Embryonic facial prominence (tissue), 1 donor: ENCODE measurements at regions not wholly inside any gene's neighbourhood (a gene's known extent, or its start where the extent isn't known, plus 50 kb on each side); places are given as distances from the start of the nearest gene placed in this dataset.

ENCODE experiments used
- DNase-seq: peaks from one replicate; pipeline ENCODE4 v3.0.0-alpha.2; 2016; ENCODE audit errors: extremely low spot score

DNA sequence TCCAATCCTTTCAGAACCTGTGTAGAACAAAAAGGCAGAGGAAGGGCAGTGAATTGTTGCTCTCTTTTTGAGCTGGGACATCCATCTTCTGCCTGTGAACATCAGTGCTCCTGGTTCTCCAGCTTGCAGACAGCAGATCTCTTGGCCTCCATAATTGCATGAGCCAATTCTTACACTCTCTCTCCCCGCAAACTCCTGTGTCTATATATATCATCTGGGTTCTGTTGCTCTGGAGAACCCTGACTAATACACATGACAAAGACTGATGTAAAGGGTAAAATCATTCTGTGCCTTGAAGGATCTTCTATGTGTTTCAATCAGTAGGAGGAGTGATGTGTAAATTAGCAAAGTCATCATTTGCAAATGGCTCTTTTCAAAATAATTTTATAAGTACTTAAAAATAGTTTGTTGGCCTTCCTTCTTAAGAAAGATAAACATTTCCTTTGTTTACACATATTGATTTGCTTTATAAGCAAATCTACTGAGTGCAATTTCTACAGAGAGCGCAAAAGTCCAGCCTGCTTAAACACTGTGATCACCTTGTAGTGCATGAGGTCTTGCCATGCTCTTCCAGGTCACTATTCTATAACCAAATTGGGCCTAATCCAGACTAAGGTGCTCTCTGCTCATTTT lies 154.9 kb upstream of the ANKRD28 start:
- no peak for DNase-seq

DNA sequence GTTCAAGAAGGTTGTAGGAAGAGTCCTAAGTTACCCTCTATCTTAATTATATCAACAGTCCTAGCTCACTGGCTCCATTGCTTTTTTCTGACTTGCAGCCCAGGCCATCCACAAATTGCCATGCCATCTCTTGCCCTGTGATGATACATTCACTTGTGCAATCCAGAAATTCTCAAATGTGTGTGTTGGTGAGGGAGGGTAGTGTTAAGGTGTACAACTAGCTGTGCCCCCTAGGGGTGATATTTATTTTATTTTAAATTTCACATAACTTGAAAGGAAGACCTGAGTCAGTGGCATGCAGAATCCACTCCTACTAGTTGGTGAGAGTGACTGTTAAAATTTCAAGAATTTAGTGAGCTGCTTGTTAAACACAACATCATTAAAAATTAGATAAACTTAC lies 156.1 kb upstream of the ANKRD28 start:
- no peak for DNase-seq

- DNase-seq = no peak
Measured at GRCh38 chr3:15955968-15956367, 158.2 kb upstream of the ANKRD28 start.

- no peak for DNase-seq
Measured at GRCh38 chr3:15958692-15959433, 161.1 kb upstream of the ANKRD28 start.

GRCh38 chr3:15959434-15959811 lies 161.6 kb upstream of the ANKRD28 start:
- no peak for DNase-seq

DNA sequence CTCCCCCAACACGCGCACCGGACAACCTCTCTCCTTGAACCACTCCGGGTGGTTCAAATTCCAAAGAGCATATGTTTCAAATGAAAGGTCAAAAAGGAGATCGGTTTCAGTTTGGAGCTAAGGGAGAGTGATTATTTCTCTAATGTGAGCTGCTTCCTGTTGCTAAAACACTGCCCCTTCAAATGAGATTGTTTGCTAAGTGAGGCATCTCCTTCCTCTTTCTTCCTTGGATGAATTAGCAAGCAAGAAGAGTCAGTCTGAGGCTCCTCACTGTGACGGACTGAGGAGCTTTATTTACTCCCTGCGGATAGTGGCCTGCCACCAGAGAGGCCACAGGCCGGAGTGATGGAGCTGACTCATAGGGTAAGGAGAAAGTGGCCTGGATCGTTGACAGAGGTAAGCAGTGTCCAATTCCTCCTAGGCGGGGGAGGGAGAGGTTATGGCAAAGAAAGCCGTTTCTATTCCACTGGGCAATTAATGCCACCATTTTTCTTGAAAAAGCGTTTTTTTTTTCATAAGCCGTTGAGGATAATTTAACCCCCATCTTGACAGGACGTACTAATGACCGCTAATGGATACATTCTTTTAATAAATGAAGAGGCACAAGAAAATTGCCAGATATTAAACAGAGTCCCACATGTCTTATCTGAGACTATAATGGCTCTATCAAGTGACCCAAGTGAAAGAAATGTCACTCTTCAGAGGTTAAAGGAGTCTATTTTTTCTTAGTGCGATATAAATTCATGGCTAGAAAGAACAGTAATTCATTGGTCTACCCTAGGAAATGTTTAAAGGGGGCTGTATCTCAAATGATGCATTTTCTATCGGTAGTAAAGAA lies 167.0 kb upstream of the ANKRD28 start:
- no peak for DNase-seq

GRCh38 chr3:15967577-15967976 lies 169.8 kb upstream of the ANKRD28 start:
- no peak for DNase-seq

- DNase-seq = no peak
Measured at GRCh38 chr3:15969874-15970640, 172.3 kb upstream of the ANKRD28 start.

- no peak for DNase-seq
Measured at GRCh38 chr3:15973414-15973813, 175.6 kb upstream of the ANKRD28 start.

- no peak for DNase-seq
Measured at GRCh38 chr3:15973940-15974339, 176.2 kb upstream of the ANKRD28 start.

GRCh38 chr3:15974647-15975046 lies 176.9 kb upstream of the ANKRD28 start:
- no peak for DNase-seq

- no peak for DNase-seq
Measured at GRCh38 chr3:15976524-15976923, 178.7 kb upstream of the ANKRD28 start.

- no peak for DNase-seq
Measured at GRCh38 chr3:15977090-15977489, 179.3 kb upstream of the ANKRD28 start.

DNA sequence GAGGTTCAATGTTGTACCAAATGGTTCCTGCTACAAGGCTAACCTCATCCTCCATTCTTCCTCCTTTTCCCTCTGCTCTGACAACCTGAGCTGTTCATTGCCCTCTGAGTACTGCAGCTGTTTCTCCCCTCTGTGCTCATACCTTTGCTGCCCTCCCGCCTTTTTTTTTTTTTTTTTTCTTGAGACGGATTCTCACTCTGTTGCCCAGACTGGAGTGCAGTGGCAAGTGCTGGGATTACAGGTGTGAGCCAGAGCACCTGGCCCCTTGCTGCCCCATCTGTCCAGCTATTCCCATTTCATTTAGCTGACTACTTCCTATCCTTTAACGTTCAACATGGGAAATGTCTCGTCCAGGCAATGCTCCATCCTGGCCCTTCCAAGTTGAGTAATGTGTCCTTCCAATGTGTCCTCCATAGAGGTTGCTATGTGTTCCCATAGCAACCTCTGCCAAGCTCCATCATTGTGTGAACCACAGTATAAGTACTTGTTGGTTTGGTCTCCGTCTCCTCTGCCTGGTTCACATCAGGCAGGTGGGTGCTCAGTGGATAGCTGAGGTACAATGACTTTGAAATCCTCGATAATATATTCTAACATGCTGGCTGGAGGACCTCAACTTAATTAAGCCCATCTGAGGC lies 179.9 kb upstream of the ANKRD28 start:
- no peak for DNase-seq

DNA sequence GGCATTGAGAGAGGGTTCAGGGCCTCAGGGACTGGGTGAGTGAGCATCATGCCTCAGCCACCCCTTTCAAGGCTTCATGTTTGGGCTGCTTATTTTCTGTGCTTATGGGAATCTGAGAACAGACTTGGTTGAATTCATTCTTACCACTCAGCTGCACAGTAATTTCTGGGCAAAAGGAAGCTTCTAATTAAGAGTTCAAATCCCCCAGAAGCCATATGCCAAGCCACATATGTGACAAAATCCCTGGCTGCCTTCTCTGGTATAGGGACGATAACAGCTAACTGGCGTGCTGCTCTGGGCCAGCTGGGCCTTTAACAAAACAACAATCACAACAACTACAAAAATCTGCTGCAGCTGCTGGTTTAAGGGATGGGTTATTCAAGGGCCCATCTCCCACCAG lies 181.0 kb upstream of the ANKRD28 start:
- DNase-seq = no peak

DNA sequence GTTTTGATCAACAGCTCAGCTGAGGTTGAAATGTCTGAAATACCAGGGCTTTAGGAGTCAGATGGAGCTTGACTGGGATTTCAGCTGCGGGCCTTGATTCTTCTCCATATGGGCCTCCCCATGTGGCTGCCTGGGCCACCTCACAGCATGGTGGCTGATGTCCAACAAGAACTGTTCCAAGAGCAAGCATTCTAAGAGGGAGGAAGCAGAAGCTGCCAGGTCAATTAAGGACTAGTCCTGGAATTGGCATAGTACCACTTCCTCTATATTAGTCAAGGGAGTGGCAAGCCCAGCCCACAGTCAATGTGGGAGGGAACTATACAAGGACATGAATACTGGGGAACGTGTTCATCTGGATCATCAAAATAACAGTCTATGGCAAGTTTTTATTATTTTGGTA lies 181.7 kb upstream of the ANKRD28 start:
- no peak for DNase-seq

- DNase-seq = no peak
Measured at GRCh38 chr3:15979900-15980299, 182.1 kb upstream of the ANKRD28 start.

- DNase-seq = no peak
Measured at GRCh38 chr3:15982243-15982642, 184.5 kb upstream of the ANKRD28 start.

DNA sequence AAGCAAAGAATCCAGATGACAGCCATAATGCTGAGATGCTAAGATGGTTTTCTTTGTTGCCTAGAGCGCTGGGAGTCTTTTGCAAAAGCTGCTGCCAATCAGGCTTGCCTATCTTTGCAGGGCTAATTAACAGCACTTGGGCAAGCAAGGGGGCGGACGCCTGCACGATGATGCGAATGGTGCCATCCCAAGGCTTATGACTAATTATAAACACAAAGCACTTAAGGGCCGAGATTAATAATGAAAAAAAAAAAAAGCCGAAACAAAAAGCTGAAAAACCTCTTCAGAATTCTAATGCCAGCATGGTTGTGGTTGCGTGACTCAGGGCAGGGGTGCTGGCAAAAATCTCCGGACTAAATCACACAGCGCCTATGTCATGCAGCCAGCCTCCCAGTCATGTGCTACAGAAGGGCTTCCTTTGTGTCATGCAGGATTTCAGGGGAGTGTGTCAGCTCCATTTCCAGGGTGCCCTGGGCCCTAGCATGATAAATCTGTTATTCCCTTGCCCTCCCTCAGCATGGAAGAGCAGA lies 185.0 kb upstream of the ANKRD28 start:
- no peak for DNase-seq

DNA sequence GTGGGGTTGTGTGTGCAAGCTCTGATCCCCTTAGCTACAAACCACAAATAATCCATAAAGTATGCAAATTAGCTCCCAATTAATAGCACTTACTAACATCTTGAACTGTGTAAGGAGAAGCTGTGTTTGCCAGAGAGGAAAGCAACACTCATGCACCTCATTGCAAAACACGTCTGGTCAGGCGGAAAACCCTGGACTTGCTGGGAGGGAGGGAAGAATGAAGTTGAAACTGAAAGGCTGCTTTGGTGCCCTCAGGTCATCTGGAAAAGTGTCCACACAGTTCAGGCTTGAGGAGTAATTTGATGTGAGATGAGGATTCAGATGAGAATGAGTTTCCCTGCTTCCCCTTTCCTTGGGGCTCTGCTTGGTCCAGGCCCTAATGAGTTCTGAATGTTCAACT lies 185.5 kb upstream of the ANKRD28 start:
- DNase-seq = no peak

DNA sequence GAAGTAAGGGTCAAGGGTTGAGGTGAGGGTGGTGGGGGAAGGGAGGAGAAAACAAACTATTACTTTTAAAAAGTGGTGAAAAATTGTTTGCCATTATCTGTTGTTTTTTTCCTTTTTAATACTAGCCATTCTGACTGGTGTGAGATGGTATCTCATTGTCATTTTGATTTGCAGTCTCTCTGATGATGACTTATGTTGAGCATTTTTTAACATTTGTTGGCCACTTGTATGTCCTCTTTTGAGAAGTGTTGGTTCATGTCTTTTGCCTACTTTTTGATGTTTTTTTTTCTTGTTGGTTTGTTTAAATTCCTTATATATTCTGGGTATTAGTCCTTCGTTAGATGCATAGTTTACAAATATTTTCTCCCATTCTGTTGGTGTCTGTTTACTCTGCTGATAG lies 185.9 kb upstream of the ANKRD28 start:
- no peak for DNase-seq
